CD4-positive, alpha-beta T cell treated with Interferon gamma for 1 hour (primary cell): ENCODE measurements at regions not wholly inside any gene's neighbourhood (a gene's known extent, or its start where the extent isn't known, plus 50 kb on each side); places are given as distances from the start of the nearest gene placed in this dataset.
"Not testable (repeated sequence)": the region's sequence is repeated elsewhere in the genome, so short reads cannot be mapped to it uniquely, and the experiment has no call there.

ENCODE experiments used
- DNase-seq: peaks from one replicate; pipeline ENCODE4 v3.0.0-alpha.2; 2020

- no peak for DNase-seq
Observed at GRCh38 chr2:234373481-234374149, 123.3 kb downstream of the ARL4C start.

DNA sequence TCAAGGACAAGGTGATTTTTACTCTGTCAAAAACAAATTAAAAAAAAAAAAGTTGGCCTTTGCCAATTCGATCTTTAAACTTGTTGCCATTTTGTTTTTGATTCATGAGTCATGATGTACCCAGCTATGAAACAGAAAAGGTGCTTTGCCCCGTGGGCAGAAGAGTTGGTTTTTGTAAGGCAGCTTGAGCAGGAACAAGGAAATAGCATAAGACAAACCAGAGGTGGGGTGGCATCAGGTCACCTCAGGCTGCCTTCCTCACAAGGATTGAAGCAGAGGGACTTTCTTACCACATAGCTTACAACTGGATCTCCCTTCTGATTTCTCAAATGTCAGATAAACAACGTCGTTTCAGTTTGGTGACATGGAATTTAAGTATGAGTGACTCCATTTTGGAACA, 123.8 kb downstream of the ARL4C start:
- DNase-seq: no peak

DNA sequence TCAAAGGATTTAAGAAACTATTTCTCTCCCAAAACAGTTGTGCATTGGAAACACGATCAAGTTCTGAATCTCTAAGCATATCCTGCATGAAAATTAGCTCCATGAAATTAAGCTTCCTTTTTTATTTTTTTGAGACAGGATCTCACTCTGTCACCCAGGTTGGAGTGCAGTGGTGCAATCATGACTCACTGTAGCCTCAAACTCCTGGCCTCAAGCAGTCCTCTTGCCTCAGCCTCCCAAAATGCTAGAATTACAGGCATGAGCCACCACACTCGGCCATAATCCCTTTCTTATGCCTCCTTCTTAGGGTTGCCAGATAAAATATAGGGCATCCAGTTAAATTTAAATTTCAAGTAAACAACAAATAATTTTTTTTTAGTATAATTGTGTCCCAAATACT, 124.4 kb downstream of the ARL4C start:
- no peak for DNase-seq

DNA sequence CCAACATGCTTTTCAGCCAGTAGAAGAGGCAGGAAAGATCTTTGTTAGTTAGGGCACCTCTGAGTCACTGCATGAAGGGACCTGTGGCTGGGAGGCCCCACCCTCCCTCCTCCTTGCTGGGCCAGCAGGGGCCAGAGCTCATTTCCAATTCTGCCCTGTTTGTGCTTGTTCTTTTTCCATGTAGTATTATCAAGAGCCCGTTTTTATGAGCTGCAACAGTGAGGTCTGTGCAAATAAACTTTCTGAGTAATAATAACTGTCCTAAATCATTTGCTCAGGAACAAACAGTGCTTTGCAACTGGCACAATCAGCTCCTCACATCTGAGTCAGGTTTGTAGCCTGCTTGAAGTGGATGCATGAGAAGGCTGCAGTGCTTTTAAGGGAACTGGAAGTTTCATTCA, 128.0 kb downstream of the ARL4C start:
- DNase-seq: peak; percentile 25

DNA sequence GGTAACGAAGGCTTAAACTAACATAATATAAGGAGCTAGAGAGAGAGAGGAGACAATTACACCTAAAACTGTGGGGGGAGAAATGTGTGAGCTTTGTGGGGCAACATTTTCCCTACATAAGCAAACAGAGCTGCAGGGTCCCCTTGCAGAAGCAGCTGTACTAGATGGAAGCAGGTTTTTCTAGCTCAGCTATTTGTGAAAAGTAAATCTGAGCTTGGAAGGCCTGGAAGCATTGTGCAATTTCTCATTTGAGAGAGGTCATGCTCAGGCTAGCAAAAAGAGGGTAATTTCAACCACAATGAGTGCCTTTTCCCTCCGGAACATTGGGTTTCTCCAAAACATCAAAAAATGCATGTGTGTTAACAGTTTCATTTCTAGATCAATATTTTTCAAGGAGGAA, 130.0 kb downstream of the ARL4C start:
- DNase-seq: no peak

DNA sequence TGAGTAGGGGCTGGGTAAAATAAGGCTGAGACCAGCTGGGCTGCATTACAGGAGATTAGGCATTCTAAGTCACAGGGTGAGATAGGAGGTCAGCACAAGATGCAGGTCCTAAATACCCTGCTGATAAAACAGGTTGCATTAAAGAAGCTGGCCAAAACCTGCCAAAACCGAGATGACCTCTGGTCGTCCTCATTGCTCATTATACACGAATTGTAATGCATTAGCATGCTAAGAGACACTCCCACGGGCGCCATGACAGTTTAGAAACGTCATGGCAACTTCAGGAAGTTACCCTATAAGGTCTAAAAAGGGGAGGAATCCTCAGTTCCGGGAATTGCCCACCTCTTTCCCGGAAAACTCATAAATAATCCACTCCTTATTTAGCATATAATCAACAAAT, 132.2 kb downstream of the ARL4C start:
- no peak for DNase-seq

GRCh38 chr2:234363647-234364294, 133.1 kb downstream of the ARL4C start:
- DNase-seq: no peak

DNA sequence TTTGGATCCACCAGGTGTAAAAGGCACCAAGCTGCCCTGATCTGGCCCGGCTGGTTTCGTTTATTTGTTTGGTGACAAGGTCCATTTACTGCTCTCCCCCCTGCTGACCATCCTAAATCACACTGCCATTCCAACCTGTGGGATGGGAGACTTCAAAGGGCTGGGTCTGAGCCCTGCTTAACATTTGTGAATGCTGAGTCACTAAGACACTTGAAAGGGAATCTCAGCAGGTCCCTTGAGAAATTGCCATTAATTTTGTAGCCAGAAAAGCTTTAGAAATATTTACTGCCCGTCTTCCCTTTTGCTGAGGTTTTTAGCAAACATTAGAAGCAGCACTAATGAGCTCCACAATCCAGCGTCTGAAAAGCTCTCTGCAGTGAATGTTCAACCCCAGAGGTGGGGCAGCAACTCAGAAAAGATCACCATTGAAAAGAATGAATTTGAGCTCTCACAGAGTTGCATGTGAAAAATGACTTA, 133.8 kb downstream of the ARL4C start:
- no peak for DNase-seq

- DNase-seq: not testable (repeated sequence)
Observed at GRCh38 chr2:234360313-234360975, 136.4 kb downstream of the ARL4C start.

DNA sequence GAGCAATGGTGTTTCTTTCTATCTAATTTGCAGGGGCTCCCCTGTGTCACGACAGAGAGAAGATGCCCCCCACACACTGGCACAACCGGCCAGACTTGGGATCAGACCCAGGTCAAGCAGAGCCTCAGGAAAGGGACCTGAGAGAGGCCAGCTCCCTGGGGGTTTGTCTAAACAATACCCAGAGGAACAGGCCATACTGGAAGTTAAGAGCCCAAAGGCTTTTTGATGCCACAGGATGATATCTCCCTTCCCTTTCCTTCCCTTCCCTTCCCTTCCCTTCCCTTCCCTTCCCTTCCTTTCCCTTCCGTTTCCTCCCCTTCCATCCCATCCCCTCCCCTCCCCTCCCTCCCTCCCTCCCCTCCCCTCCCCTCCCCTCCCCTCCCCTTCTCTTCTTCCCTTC, 139.2 kb downstream of the ARL4C start:
- no peak for DNase-seq

- no peak for DNase-seq
Observed at GRCh38 chr2:234355808-234356365, 141.0 kb downstream of the ARL4C start.

- no peak for DNase-seq
Observed at GRCh38 chr2:234355021-234355720, 141.7 kb downstream of the ARL4C start.

- DNase-seq: no peak
Observed at GRCh38 chr2:234352270-234352669, 144.6 kb downstream of the ARL4C start.

- not testable (repeated sequence) for DNase-seq
Observed at GRCh38 chr2:234351866-234352265, 145.0 kb downstream of the ARL4C start.

- no peak for DNase-seq
Observed at GRCh38 chr2:234348081-234348480, 148.8 kb downstream of the ARL4C start.

GRCh38 chr2:234345921-234346320, 151.0 kb downstream of the ARL4C start:
- DNase-seq: no peak

GRCh38 chr2:234344012-234344411, 152.9 kb downstream of the ARL4C start:
- no peak for DNase-seq

GRCh38 chr2:234343372-234343771, 153.5 kb downstream of the ARL4C start:
- DNase-seq: no peak

DNA sequence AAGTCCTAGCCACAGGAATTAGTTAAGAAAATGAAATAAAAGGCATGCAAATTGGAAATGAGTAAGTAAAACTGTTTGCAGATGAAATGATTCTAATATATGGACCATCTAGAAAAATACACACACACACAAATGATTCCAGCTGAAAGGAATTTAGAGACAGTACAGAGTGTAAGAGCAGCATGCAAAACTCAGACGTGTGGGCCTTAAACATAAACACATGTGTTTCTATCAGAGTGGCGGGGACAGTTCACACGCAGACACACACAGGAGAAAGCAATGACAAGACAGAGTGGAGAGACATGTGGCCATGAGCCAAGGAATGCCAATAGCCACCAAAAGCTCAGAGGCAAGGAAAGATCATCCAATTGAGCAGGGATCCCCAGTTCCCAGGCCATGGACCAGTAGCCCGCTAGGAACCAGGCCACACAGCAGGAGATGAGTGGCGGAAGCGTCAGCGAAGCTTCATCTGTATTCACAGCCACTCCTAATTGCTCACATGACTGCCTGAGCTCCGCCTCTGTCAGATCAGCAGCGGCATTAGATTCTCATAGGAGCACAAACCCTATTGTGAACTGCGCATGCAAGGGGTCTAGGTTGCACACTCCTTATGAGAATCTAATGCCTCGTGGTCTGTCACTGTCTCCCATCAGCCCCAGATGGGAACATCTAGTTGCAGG, 155.4 kb downstream of the ARL4C start:
- no peak for DNase-seq

GRCh38 chr2:234339501-234339900, 157.4 kb downstream of the ARL4C start:
- no peak for DNase-seq

GRCh38 chr2:234339011-234339410, 157.9 kb downstream of the ARL4C start:
- DNase-seq: no peak

GRCh38 chr2:234335661-234336228, 161.1 kb downstream of the ARL4C start:
- peak; percentile 72 for DNase-seq
